Activated T-helper 2 cell treated with anti-CD3 and anti-CD28 coated beads, Interferon-gamma antibody, Interleukin-2, Interleukin-4, amounts not matched to agents 10 μg/mL and 5 μg/mL and 100 μg/mL, durations not matched to agents 14 hours and 24 hours and 36 hours (primary cell): ENCODE measurements at regions not wholly inside any gene's neighbourhood (a gene's known extent, or its start where the extent isn't known, plus 50 kb on each side); places are given as distances from the start of the nearest gene placed in this dataset.

Source experiments
- DNase-seq: peaks from one replicate; pipeline ENCODE4 v3.0.0; 2021; ENCODE audit warnings: low spot score
- H3K27ac Mint-ChIP-seq: one replicate; pipeline ENCODE4 v1.8.0; 2021; ENCODE audit warnings: mixed read lengths
- H3K27me3 Mint-ChIP-seq: one replicate; pipeline ENCODE4 v1.8.0; 2021; ENCODE audit warnings: low read depth, mixed read lengths
- H3K36me3 Mint-ChIP-seq: one replicate; pipeline ENCODE4 v1.8.0; 2021; ENCODE audit warnings: low read depth, mixed read lengths
- H3K4me1 Mint-ChIP-seq: one replicate; pipeline ENCODE4 v1.8.0; 2021; ENCODE audit warnings: low read depth, mixed read lengths
- H3K4me3 Mint-ChIP-seq: one replicate; pipeline ENCODE4 v1.8.0; 2021; ENCODE audit warnings: low read depth, mild to moderate bottlenecking, moderate library complexity, mixed read lengths
- H3K9me3 Mint-ChIP-seq: one replicate; pipeline ENCODE4 v1.8.0; 2021; ENCODE audit warnings: mixed read lengths
- intact Hi-C: fragments of 100-400 bp; cut with micrococcal nuclease; formaldehyde crosslinking; loops from one replicate; pipeline ENCODE4 v1.15.1; 2023

DNA sequence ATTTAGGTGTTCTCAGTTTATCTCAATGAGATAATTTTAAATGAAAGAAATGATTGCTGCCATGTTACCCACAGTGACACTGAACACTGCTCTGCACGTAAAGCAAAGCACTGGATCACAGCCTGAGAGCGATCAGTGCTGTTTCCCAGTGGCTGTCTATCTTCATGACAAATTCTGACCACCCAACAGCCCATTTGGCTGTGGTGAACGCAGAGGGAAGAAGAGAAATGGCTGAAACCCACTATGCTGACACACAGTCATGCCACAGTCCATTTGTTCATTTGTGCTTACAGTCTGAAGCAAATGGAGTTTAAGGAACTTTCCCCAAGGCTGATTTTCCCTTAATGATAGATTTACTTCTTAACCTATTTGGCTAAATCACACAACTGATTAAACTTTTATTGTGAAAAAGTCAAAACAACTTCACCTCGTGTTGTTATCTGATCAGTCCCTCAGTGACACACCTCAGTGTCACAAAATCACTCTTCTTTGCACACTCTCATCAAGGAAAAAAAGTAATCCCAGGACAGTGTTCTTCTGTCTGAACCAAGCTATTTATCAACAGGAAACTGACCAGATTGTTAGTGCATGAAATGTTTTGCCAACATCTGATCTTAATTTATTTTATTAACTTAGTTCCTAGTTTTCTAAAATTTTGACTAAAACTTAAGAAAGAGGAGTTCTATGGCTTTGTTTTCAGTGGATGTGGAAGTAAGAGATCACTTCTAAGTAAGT, 225.1 kb downstream of the TBX18 start:
- no peak for DNase-seq
- intact Hi-C loops: no loop called here
- H3K9me3 Mint-ChIP-seq: no peaks in the 10 kb centered on the region
- H3K36me3 Mint-ChIP-seq: no peaks in the 10 kb centered on the region
- no peaks in the 10 kb centered on the region for H3K4me1 Mint-ChIP-seq
- H3K4me3 Mint-ChIP-seq: no peak overlapping the region
- no peaks in the 10 kb centered on the region for H3K27me3 Mint-ChIP-seq
- H3K27ac Mint-ChIP-seq: no peak overlapping the region

DNA sequence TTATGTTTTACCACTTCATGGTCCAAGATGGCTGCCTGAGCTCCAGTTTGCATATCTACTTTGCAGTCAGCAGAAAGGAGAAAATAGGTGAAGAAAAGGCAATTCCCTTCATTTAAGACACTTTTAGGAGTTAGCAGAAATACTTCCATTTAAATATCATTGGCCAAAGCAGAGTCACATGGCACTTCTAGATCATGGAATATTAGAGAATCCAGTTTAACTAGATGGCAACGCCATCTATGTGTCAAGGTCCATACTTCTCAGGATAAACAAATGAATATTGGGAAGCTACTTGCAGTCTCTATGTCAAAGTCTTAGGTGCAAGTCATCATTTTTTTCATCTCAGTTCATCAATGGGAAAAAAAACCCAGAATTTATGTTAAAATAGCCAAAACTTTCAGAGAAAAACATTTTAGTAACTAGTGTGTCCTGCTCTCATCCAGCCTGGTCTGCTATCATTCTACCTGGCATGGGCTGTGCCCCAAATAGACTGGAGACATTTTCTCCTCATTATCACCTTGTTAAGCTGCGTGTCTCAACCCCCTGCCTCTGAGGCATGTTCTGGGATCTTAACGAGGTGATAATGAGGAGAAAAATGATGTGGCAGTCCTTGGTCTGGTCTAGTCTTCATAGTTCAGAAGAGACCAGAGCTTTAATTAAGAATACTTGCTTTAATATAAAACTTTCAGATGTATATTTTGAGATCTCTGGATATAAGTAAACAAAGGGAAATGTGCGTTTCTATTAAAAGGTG, 227.3 kb downstream of the TBX18 start:
- Mint-ChIP-seq H3K27me3 (no peaks in the 10 kb centered on the region), H3K4me3 (no peak overlapping the region), H3K36me3 (no peaks in the 10 kb centered on the region), H3K9me3 (no peaks in the 10 kb centered on the region), H3K4me1 (no peaks in the 10 kb centered on the region), H3K27ac (no peak overlapping the region)
- intact Hi-C loops: no loop called here
- no peak for DNase-seq

DNA sequence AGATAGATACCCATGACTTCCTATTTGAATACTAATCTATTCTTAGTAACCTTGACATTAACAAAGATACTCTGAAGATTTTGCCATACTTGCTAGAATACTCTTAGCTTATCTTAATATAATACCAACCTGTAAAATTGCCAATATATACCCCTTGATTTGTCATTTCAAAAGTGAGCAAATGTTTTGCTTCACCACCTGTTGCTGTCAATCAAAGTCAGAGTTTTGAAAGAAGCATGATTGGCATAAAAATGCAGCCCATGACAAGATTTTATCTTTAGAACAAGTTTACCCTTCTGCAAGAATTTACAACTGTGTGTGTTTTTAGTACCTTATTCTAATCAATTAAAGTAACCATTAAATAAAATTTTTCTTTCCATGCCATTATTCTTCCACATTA, 236.2 kb downstream of the TBX18 start:
- no peak for DNase-seq
- H3K27ac Mint-ChIP-seq: no peak overlapping the region
- H3K4me1 Mint-ChIP-seq: peaks cover 6% of the 10 kb centered on the region
- H3K27me3 Mint-ChIP-seq: no peaks in the 10 kb centered on the region
- H3K9me3 Mint-ChIP-seq: no peaks in the 10 kb centered on the region
- intact Hi-C loops: no loop called here
- no peaks in the 10 kb centered on the region for H3K36me3 Mint-ChIP-seq
- no peak overlapping the region for H3K4me3 Mint-ChIP-seq

- peaks cover 6% of the 10 kb centered on the region for H3K4me1 Mint-ChIP-seq
- H3K36me3 Mint-ChIP-seq: no peaks in the 10 kb centered on the region
- no peak overlapping the region for H3K27ac Mint-ChIP-seq
- H3K4me3 Mint-ChIP-seq: no peak overlapping the region
- intact Hi-C loops: no loop called here
- DNase-seq: no peak
- no peaks in the 10 kb centered on the region for H3K27me3 Mint-ChIP-seq
- no peaks in the 10 kb centered on the region for H3K9me3 Mint-ChIP-seq
Measured at GRCh38 chr6:84526631-84527030, 237.8 kb downstream of the TBX18 start.

DNA sequence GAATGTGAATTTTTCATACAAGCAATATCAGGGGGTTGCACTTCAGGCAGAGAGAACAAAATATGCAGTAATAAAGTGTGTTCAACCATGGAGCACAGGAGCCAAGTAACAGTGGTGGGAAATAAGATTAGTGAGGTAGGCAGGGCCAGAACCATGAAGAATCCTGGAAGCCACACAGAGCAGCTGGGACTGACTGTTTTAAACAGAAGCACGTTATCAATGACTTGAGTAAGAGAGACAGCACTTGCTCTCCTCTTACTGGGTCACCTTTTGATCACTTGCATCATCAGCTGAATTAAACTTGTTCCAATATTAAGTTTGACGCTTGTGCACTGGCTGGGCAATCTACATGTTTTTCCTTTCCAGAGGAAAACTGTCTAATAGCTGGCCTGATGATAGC, 238.5 kb downstream of the TBX18 start:
- Mint-ChIP-seq H3K9me3 (no peaks in the 10 kb centered on the region), H3K4me1 (peaks cover 6% of the 10 kb centered on the region), H3K4me3 (no peak overlapping the region), H3K27ac (no peak overlapping the region), H3K36me3 (no peaks in the 10 kb centered on the region), H3K27me3 (no peaks in the 10 kb centered on the region)
- no peak for DNase-seq
- intact Hi-C loops: no loop called here

DNA sequence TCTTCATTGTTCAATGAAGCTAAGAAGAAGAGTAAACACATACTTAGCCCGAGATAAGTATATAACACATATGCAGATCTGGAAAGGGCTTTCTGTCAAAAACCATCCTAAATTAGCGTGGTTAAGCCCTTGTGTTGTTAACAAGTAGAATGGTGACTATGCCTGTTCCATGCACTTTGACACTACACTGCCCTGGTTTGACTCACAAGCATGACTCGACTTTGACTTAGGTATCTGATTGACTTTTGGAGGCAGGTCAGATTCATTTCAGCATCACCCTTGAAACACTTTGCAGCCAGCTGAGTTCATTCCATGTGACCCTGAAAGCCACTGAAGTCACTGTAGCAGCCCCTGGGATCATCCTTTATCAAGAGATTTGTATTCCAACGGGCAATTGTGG, 239.8 kb downstream of the TBX18 start:
- Mint-ChIP-seq H3K27me3 (no peaks in the 10 kb centered on the region), H3K27ac (no peak overlapping the region), H3K9me3 (no peaks in the 10 kb centered on the region), H3K36me3 (no peaks in the 10 kb centered on the region), H3K4me1 (peaks cover 6% of the 10 kb centered on the region), H3K4me3 (no peak overlapping the region)
- no peak for DNase-seq
- intact Hi-C loops: no loop called here

DNA sequence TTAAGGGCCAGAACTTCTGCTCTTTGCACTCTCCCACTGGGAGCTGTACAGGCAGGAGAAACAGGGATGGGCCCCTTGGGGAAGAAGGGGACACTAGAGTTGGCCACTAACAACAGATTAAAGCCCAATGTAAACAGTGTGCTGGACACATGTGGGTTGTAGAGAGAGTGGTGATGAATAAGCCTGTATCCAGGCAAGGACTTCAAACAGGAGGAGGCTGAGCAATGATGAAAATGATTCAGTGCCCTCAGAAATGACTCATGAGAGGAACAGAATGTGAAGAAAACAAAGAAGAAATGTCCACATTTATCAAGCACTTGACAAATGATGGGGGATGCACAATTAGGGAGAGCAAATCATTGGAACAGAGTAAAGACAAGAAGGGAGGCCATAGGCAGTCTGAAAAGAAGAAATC, 242.3 kb downstream of the TBX18 start:
- H3K27me3 Mint-ChIP-seq: no peaks in the 10 kb centered on the region
- no peak for DNase-seq
- H3K4me3 Mint-ChIP-seq: no peak overlapping the region
- intact Hi-C loops: no loop called here
- no peaks in the 10 kb centered on the region for H3K36me3 Mint-ChIP-seq
- peaks cover 6% of the 10 kb centered on the region for H3K4me1 Mint-ChIP-seq
- H3K27ac Mint-ChIP-seq: no peak overlapping the region
- H3K9me3 Mint-ChIP-seq: no peaks in the 10 kb centered on the region

DNA sequence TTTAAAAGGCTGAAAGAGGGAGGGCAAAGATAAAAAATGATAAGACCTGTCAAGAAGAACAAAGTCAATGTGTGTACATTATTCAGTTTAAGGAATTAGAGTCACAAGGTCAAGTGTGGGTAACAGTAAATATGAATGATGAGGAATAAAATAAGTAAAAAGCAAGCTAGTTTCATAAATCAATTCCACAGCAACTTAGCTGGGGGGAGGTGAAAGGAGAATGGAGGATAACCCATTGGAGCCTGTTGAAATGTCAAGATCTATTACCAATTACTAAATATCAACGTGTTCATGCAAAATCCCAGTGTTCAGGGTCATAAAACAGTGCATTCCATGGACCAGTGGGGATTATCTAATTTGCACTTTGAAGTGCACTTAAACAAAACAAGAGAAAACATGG, 242.9 kb downstream of the TBX18 start:
- Mint-ChIP-seq H3K27ac (no peak overlapping the region), H3K4me1 (peaks cover 3% of the 10 kb centered on the region), H3K27me3 (no peaks in the 10 kb centered on the region), H3K9me3 (no peaks in the 10 kb centered on the region), H3K36me3 (no peaks in the 10 kb centered on the region), H3K4me3 (no peak overlapping the region)
- no peak for DNase-seq
- intact Hi-C loops: no loop called here

GRCh38 chr6:84517741-84518530, 246.5 kb downstream of the TBX18 start:
- no peaks in the 10 kb centered on the region for H3K4me1 Mint-ChIP-seq
- H3K4me3 Mint-ChIP-seq: no peak overlapping the region
- no peak for DNase-seq
- H3K36me3 Mint-ChIP-seq: no peaks in the 10 kb centered on the region
- intact Hi-C loops: no loop called here
- H3K9me3 Mint-ChIP-seq: no peaks in the 10 kb centered on the region
- H3K27me3 Mint-ChIP-seq: no peaks in the 10 kb centered on the region
- H3K27ac Mint-ChIP-seq: no peak overlapping the region

DNA sequence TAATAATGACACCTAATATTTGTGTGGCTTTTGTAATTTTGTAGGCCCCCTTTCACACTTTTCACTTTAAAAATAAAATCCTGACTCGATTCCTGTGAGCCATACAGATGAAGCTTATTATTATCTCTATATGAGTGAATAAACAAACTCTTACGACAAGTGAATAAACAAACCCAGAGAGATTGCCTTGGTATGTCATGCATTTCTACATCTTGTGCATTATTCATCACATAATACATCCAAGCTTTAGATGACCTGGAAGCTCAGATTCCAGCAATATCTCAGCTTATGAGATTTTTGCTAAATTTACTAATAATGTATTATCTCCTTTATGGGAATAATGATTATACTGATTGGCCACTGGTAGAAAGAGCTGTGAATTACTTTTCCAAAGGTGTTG, 248.2 kb downstream of the TBX18 start:
- Mint-ChIP-seq H3K9me3 (no peaks in the 10 kb centered on the region), H3K4me3 (no peak overlapping the region), H3K36me3 (no peaks in the 10 kb centered on the region), H3K27ac (no peak overlapping the region), H3K4me1 (no peaks in the 10 kb centered on the region), H3K27me3 (no peaks in the 10 kb centered on the region)
- DNase-seq: no peak
- intact Hi-C loops: no loop called here

GRCh38 chr6:84515067-84515466, 249.3 kb downstream of the TBX18 start:
- no peak overlapping the region for H3K4me3 Mint-ChIP-seq
- intact Hi-C loops: no loop called here

DNA sequence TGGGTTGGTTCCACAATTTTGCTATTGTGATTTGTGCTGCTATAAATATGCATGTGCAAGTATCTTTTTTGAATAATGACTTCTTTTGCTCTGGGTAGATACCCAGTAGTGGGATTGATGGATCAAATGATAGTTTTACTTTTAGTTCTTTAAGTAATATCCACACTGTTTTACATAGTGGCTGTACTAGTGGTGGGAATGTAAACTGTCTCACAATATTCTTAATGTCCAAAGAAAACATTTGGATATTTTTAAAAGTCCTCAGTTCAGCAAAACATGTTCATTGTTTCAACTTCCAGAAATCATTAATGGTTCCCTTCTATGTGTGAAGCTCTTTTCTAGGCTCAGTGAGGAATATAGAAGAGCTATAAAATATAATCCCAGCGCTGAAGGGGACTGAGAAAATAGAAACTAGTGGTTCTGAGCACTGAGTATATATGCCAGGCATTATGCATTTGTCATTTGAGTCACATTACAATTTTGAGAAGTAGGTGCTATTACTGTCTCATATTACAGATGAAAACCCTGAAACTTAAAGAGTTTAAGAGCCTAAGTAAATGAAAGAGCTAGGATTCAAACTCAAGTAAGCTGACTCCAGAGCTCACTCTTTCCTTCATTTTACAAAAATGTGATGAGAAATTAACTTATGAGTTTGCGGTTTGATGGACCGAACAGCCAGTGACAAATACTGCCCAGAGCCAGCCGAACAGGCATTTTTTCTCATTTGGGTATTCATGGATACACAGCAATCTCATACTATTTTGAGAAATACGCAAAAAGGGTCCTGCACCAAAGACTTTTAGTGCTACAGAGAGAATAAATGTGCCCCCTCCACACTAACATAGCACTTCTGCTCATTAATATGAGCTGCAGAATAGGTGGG, 250.1 kb downstream of the TBX18 start:
- Mint-ChIP-seq H3K27me3 (no peaks in the 10 kb centered on the region), H3K27ac (no peak overlapping the region), H3K4me3 (no peak overlapping the region), H3K4me1 (no peaks in the 10 kb centered on the region), H3K36me3 (no peaks in the 10 kb centered on the region), H3K9me3 (no peaks in the 10 kb centered on the region)
- no peak for DNase-seq
- intact Hi-C loops: no loop called here

More at GRCh38 chr6:84515067-84515466, 249.3 kb downstream of the TBX18 start:
- Mint-ChIP-seq H3K4me1 (no peaks in the 10 kb centered on the region), H3K27me3 (no peaks in the 10 kb centered on the region), H3K27ac (no peak overlapping the region), H3K36me3 (no peaks in the 10 kb centered on the region), H3K9me3 (no peaks in the 10 kb centered on the region)
- no peak for DNase-seq
